ENCODE measurements at regions not wholly inside any gene's neighbourhood (a gene's known extent, or its start where the extent isn't known, plus 50 kb on each side); places are given as distances from the start of the nearest gene placed in this dataset.

- TF ChIP-seq ZFP36 (IDR thresholded peaks at IDR 0.05; ENCODE audit: borderline replicate concordance, partially characterized antibody) (no peak), HDAC2 (IDR thresholded peaks at IDR 0.05) (no peak), KDM5A (IDR thresholded peaks at IDR 0.05) (no peak), RARB (CRISPR knock-in tag; IDR thresholded peaks at IDR 0.05) (no peak)
These were observed 439.8 kb downstream of the SOX9 start (continued) for GRCh38 chr17:72560303-72561247.

GRCh38 chr17:72561266-72561665 is 440.4 kb downstream of the SOX9 start:
- peak in 1 of 2 experiments; percentile 39; a peak in 4 of 6 replicates for ATAC-seq
- Histone ChIP-seq H3K9me3 (no peaks in the 10 kb centered on the region), H3K4me1 (peaks cover 57% of the 10 kb centered on the region), H3K27ac (peak overlapping the region; percentile 69 to 83), H3K4me2 (peak overlapping the region; percentile 61), H3K4me3 (no peak overlapping the region)
- WGBS (ENCODE audit: missing lambda C conversion rate) = 45% methylated on average over 5 of the region's 5 CpGs
- POLR2A ChIA-PET = interaction anchor here (0.7 to 3.3 kb wide), 6 partner anchors 28 to 628 kb away, joined by 3 to 24 read pairs (median 4); no protein-coding TSS in a partner anchor
- CTCF ChIA-PET = interaction anchor here (0.6 to 11.4 kb wide), 47 partner anchors 8 to 810 kb away, joined by 3 to 578 read pairs (median 11); partner anchors contain the start of genes COG1 and SSTR2
- TF ChIP-seq ZSCAN20 (CRISPR knock-in tag; IDR thresholded peaks at IDR 0.05) = no peak
- no peak; the same call in 1 of the 2 replicates for TF ChIP-seq POLR2AphosphoS2 (conservative IDR thresholded peaks at IDR 0.05; ENCODE audit: low read length)
- TF ChIP-seq HOXA7 (CRISPR knock-in tag; IDR thresholded peaks at IDR 0.05) = no peak
- TF ChIP-seq TFCP2L1 (CRISPR knock-in tag; IDR thresholded peaks at IDR 0.05) = 0 out of 2 replicates have a peak, but pooled peaks have one; percentile 6
- no peak for FAIRE-seq
- no peak for DNase-seq (ENCODE audit: low read depth in 1 of 2, low spot score in 1 of 2)

GRCh38 chr17:72561680-72562079 is 440.9 kb downstream of the SOX9 start:
- TF ChIP-seq TFCP2L1 (CRISPR knock-in tag; IDR thresholded peaks at IDR 0.05) (0 out of 2 replicates have a peak, but pooled peaks have one; percentile 25), EHF (CRISPR knock-in tag; IDR thresholded peaks at IDR 0.05) (no peak)
- Histone ChIP-seq H3K4me3 (no peak overlapping the region), H3K9me3 (no peaks in the 10 kb centered on the region), H3K4me2 (peak overlapping the region; percentile 61), H3K4me1 (peaks cover 61% of the 10 kb centered on the region), H3K27ac (peak overlapping the region; percentile 69 to 83)
- CTCF ChIA-PET = interaction anchor here (0.6 to 11.4 kb wide), 17 partner anchors 11 to 628 kb away, joined by 3 to 578 read pairs (median 33); no protein-coding TSS in a partner anchor
- FAIRE-seq = no peak
- POLR2A ChIA-PET = interaction anchor here (1.4 to 3.3 kb wide), 2 partner anchors 31 to 164 kb away, joined by 4 to 24 read pairs; no protein-coding TSS in a partner anchor
- no peak for DNase-seq (ENCODE audit: low read depth in 1 of 2, low spot score in 1 of 2)
- ATAC-seq = no peak
- WGBS (ENCODE audit: missing lambda C conversion rate) = 84% methylated on average over 6 of the region's 6 CpGs

GRCh38 chr17:72562615-72563188 is 441.9 kb downstream of the SOX9 start:
- CTCF ChIA-PET = interaction anchor here (0.6 to 11.4 kb wide), 12 partner anchors 12 to 1795 kb away, joined by 3 to 578 read pairs (median 16); no protein-coding TSS in a partner anchor
- 86% methylated on average over 7 of the region's 7 CpGs for WGBS (ENCODE audit: missing lambda C conversion rate)
- POLR2A ChIA-PET = interaction anchor here (3.3 kb wide), 1 partner anchor 30 kb away, joined by 24 read pairs; no protein-coding TSS in a partner anchor
- peaks cover 64% of the 10 kb centered on the region for H3K4me1 ChIP-seq
- H3K27ac ChIP-seq = peak overlapping the region; percentile 2 to 83; a peak in 4 of 6 replicates
- H3K4me2 ChIP-seq = no peak overlapping the region
- FAIRE-seq (no peak), ATAC-seq (no peak), DNase-seq (ENCODE audit: low read depth in 1 of 2, low spot score in 1 of 2) (no peak)
- no peaks in the 10 kb centered on the region for H3K9me3 ChIP-seq
- no peak overlapping the region for H3K4me3 ChIP-seq
- TF ChIP-seq RAD21 (conservative IDR thresholded peaks at IDR 0.05 in 1 of 2, IDR thresholded peaks at IDR 0.05 in 1 of 2) (no peak), POLR2A (IDR thresholded peaks at IDR 0.05; ENCODE audit: low read length) (no peak), POLR2AphosphoS2 (conservative IDR thresholded peaks at IDR 0.05; ENCODE audit: low read length) (peak; percentile 71; the same call in 1 of the 2 replicates), MAZ (IDR thresholded peaks at IDR 0.05; ENCODE audit: borderline replicate concordance, low read depth, low read length) (no peak), EP300 (IDR thresholded peaks at IDR 0.05) (no peak), ESRRA (IDR thresholded peaks at IDR 0.05; ENCODE audit: borderline replicate concordance, low read length) (no peak), RFX5 (IDR thresholded peaks at IDR 0.05) (no peak), RNF2 (IDR thresholded peaks at IDR 0.05; ENCODE audit: borderline replicate concordance, low read depth) (no peak), HOXA7 (CRISPR knock-in tag; IDR thresholded peaks at IDR 0.05) (peak; percentile 32; the same call in 1 of the 2 replicates), TP53 (CRISPR knock-in tag; IDR thresholded peaks at IDR 0.05) (no peak), PHF8 (IDR thresholded peaks at IDR 0.05; ENCODE audit: borderline replicate concordance, low read depth) (no peak), REST (IDR thresholded peaks at IDR 0.05) (no peak), HDAC2 (IDR thresholded peaks at IDR 0.05) (no peak), ZSCAN20 (CRISPR knock-in tag; IDR thresholded peaks at IDR 0.05) (no peak), HES2 (IDR thresholded peaks at IDR 0.05) (no peak), ELK1 (IDR thresholded peaks at IDR 0.05; ENCODE audit: low read depth, low read length) (no peak), RARB (CRISPR knock-in tag; IDR thresholded peaks at IDR 0.05) (no peak)
